Dermis blood vessel endothelial cell (primary cell): ENCODE measurements at regions not wholly inside any gene's neighbourhood (a gene's known extent, or its start where the extent isn't known, plus 50 kb on each side); places are given as distances from the start of the nearest gene placed in this dataset.

Source experiments
- DNase-seq: peaks from one replicate; pipeline ENCODE4 v3.0.0; 2010

DNA sequence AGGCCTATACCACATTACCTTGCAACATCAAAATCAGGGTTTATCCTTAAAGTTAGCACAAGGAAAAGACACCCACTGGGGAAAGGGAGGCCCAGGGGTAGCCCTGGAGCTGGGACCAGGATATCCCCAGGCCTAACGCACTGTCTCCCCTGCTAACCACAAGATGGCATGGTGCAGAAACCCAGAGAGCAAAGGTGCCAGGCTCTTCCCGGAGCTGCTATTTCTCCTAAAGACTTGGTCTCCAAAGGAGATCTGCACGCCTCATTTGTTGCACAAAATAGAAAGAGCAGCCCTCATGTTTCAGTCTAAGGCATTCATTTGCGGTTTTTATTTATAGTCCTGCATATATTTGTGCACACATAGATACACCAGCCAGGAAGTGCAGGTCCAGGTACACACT, 408.6 kb downstream of the SOX9 start:
- DNase-seq: no peak

DNA sequence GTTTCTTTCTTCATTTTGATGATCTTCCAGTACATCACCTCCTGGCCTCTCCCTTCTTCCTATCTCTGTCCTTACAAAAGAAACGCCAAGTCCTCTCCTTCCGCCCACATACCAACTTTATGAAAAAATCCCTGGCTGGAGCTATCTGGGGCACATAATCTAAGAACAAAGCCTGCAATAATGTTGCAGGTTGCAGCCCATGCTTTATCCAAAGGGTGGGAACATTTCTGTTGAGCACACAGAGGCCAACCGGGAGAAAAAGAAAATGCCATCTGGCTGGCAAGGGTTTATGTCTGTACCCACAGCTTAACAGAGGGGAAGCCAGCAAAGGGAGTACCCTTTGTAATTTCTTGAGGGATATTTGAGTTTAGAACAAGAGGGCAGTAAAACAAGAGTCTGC, 409.6 kb downstream of the SOX9 start:
- DNase-seq: no peak

DNA sequence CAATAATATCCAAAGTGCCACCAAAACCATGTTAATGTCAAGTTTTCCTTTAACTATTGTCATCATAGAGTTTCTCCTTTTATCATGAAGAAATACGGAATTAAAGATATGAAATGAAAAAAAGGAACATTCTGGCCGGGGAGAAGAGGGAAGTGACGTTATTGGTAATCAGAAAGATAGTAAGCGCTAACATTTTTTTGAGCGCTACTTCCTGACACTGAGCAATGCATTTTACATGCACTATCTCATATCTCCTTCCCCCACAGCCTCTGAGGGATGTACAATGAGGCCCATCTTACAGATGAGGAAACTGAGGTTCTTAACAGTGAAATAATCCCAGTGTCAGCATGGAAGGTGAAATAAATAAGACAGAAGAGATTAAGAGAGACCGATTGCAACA, 410.9 kb downstream of the SOX9 start:
- no peak for DNase-seq

DNA sequence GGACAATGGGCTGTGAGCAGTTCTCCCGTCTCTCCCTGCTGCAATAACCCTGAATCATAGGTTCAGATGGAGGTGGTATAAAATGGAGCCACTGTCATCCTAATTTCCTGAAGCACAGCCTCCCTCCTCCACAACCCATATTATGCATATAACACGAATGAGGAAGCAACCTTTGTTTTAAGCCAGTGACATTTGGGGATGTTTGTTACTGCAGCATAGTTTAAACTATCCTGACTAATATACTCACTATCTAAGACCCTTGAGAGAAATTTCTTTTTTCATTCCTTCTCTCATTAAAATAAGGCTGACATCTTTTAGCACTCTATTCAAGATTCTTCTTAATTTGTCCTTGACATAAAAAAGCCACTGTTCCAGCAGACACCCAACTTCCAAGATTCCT, 413.4 kb downstream of the SOX9 start:
- no peak for DNase-seq

DNA sequence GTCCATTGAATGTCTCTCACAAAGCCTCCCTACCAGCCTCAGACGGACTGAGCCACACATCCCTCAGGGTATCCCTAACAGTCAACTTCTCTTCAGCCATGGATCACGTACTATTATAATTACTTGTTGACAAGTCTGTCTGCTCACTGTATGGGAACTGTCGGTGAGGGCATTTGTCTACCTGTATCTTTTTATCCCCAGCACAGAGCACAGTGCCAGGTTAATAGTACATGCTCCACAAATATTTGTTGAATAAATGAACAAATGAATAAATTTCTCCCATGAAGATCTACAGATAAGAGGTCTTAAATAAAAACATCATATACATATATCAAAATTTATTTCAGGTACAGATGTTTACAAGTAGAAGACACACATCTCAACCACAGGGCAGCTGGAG, 414.0 kb downstream of the SOX9 start:
- DNase-seq: no peak

DNA sequence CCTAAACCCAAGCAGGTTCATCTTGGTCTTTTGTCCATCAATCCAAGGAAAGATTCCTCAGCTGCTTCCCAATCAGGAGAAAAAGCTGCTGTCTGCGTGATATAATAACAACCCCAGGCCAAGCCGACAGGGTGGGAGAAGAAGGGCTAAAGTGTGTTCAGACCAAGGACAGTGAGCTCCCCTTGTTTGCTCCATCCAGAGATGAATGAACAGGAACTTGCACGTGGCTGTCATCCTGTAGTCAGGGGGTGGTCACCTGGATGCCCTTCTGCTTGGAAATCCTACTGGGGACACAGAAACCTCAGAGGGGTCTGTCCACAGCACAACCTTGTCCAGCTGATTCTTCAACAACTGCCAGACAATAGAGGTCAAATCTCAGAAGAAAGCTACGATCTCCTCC, 414.5 kb downstream of the SOX9 start:
- DNase-seq: no peak

DNA sequence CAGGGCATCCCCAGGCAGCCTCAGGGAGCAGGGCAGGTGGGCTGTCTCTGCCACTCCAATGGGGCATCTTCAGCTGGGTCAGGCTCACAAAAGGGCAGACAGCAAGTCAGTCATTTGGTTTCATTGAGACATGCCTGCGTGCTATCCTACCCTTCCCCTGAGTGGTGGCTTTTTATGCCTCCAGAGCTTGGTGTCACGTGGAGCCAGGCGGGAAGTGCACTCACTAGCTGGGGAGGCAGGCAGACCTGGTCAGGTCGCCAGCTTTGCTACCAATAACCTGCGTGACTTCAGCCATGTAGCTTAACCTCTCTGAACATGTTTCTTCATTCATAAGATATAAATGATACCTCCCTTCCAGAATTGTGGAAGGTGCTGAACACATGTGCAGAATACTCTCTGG, 415.0 kb downstream of the SOX9 start:
- no peak for DNase-seq

DNA sequence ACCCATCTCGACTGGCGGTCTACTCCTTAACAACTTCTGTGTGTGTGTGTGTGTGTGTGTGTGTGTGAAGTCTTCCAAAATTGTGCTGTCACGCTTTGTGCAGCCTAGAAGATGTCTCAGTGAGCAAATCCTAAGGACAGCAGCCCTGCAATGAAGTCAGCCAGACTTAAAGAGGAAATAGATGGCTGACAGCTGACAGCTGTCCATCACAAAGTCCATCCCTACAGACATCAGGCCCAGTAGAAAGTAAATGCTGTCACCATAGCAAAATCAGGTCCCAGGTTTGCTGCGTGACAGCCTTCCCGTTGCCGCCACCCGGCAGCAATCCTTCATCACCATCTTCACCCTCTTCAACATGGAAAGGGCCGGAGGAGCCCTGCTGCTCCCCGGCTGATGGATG, 416.0 kb downstream of the SOX9 start:
- no peak for DNase-seq

DNA sequence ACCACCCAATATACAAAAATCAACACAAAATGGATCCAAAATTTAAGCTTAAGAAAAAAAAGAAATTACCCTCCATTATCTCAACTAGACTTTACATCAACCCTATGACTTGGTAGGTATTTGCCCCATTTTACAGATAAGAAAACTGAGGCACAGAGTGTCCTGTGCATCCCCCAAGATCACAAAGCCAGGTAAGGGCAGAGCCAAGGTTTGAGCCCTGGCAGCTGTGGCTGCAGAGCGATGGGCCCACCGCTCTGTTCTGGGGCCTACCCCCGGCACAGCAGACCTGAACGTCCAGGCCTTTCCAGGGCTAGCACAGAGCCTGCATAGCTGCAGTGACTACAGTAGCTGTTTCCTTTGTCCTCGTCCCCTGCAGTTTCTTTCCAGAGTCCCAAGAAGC, 417.6 kb downstream of the SOX9 start:
- no peak for DNase-seq

DNA sequence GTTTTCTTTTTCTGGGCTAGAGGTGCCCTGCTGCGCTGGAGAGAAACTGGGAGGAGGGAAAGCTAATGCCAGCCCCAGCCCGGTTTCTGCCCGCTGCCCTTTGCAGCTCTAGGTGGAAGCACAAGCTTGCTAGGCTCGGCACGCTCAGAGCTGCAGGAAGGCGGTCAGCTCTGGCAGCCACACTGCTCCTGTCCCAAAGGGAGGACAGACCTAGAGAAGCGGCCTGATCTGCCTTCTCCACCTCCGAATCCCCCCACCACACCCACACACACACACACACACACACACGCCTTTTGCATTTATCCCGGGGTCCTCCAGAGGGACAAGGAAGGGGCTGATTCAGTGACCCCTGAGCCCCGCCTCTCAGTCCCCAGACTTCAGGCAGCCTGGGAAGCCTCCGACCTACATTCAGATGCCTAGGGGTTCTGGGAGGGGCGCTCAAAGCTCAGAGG, 418.1 kb downstream of the SOX9 start:
- DNase-seq: no peak

DNA sequence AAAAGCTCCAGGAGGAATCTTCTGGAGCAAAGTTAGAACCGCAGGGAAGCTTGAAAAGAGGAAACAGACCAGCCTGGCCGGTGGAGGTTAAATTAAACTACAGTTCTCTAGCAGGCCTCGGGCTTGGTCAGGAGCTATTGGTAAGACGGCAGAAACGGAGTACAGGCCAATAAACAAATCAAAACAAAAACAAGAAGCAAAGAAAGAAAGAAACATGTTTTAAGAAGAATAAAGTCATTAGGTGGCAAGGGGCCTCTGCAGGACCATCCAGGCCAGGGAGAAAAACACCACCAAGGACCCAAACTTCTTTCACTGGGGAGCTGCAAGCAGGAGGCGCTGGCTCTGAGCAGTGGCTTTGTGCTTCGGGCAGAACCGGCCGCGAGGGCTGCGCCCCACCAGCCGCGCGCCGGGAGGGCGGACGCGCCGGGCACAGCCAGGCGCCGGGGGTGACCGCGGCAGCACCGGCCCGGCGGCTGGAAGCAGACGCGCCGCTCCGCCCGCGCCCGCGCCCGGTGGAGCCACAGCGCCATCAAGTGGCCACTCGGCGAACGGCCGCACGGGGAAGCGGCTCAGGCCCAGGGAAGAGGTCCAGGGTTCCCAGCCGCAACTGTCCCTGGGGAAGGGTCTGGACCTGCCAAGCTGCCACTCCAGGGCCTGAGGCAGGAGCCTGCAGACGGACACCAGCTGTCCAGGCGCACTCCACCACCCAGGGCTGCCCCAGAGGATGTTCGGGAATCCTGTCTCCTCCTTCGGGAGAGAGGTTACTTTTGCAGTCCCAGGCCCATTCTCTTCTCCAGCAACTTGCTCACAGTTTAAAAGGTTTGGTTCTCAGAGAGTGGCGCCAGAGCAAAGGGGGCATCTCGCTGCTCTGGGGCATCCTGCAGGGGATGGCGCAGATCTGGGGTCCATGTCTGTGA, 419.4 kb downstream of the SOX9 start:
- peak; percentile 67 for DNase-seq

DNA sequence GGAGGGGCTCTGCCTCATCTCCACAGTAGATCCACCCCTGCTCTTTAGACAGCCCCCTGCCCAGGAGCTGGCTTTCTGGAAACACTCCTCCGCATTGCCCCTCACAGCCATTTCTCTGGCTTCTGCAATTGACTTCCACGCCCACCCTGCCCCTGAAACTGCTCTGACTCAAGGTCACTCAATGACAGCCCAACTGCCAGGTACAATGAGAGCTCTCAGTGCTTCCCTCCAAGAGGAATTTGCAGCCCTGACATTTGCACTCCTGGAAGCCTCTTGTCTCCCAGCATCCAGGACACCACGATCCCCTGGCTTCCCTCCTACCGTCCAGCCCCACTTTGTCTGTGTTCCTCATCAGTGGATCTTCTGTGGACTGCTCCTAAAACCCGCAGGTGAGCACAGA, 421.5 kb downstream of the SOX9 start:
- DNase-seq: no peak

DNA sequence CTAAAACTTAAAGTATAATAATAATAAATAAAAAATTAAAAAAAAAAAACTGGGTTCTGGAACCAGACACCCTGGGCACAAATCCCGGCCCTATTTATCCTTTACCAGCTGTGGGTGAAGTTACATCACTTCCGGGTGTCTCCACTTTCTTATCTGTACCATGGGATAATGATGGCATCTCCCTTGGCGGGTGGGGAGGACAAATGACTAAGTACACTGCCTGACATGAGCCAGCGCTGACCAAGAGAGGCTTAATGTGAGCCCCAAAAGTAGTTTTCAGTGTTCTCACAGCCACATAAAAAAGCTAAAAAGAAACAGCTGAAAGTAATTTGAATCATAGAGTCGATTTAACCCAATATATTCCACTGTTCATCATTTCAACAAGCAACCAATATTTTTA, 424.9 kb downstream of the SOX9 start:
- no peak for DNase-seq

DNA sequence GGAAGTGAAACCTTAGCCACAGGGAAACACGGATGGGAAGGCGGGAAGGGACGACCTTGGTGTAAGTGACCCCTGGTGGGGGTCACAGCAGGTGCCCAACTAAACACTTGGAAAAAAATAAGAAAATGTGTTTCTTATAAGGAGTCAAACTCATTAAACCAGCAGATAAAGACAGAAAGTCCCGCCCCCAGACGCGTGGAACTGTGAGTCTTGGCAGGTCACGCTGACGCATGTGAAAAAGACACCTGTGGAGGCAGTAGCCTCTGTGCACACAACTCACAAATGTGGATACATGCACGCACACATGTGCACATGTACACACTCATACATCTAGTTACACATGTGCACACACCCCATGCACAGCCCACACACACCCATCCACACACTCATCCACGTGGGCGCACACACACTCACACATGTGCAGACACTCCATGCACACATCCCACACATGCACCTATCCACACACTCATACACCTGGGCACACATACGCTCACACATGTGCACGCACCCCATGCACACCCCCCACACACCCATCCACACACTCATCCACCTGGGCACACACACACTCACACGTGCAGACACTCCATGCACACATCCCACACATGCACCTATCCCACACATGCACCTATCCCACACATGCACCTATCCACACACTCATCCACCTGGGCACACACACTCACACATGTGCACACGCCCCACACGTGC, 432.4 kb downstream of the SOX9 start:
- no peak for DNase-seq

DNA sequence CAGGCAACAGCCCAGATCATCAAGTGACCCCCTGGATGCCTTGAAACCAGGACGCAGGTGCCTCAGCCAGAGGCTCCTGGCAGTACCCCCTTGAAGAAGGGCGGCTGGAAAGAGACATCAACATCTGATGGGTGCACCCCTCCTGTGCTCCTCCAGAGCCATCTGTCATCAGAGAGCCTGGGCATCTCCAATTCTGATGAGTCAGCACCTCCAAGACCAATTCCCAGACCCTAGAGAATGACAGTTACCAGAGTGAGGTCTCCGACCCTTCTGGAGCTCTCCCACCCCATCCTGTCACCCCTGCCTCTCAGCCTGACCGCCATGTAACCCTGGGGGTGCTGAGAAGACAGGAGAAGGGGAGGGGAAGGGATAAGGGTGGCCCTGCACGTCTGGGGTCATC, 433.7 kb downstream of the SOX9 start:
- DNase-seq: no peak

DNA sequence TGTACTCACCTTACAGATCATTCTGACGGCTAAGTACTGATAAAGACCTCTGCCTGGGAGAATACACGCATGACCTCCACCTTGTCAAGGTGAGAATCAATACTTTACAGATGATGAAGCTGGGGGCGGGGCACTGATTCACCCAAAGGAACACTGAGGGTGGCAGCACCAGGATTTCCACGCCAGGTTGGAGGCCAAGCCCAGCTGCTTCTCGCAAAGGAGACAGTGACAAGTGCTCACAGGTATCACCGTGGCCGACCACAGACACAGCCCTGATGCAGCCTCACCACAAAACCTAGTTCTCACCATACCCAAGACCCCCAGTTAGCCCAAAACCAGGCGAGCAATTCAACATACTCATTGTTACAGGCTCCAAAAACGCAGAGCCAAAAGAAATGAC, 434.2 kb downstream of the SOX9 start:
- DNase-seq: no peak

DNA sequence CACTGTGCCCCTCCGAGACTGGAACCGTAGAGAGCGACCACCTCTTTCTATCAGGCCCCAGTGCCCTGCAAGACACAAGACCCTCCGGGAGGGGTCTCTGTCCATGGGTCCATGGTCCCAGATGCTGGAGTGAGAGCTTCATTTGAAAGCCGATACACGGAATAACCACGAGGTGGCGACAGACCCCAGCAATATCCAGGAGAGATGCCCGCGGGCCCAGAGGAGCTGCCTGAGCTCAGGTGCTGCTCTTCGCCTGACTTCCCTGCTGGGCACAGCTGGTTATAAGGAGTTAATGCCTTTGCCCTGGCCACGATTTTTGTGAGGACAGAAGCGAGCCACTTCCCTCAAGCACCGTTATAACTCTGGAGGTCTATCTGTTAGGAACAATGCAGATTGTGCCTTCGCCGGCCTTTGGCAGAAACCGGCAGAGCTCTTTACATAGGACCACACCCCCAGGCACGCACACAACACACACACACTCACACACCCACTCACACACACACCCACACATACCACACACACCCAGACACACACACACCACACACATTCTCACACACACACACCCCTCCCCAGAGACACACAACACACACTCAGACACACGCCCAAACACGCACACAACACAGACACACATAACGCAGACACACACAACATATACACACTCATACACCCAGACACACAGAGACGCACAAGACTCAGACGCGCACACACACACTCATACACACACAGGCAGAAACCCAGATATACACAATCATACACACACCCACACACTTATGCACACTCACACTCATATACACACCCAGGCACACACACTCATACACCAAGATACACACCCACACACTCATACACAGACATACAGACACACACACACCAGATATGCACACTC, 436.4 kb downstream of the SOX9 start:
- peak; percentile 67 for DNase-seq

DNA sequence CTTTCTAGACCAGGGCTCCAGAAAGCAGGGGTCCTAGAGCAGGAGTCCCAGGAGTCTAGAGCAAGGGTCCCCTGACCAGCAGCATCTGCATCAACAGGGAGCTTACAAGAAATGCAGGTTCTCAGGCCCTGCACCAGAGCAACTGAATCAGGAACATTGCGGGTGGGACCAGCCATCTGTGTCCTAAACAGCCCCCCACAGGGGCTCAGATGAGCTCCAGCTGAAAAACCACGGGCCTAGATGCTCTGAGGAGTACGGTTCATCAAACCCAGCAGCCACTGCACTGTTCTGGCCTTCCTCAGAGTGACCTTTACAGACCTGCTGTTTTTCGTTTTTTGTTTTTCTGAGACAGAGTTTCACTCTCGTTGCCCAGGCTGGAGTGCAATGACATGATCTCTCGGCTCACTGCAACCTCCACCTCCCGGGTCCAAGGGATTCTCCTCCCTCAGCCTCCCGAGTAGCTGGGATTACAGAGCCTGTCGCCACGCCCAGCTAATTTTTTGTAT, 438.2 kb downstream of the SOX9 start:
- DNase-seq: no peak

DNA sequence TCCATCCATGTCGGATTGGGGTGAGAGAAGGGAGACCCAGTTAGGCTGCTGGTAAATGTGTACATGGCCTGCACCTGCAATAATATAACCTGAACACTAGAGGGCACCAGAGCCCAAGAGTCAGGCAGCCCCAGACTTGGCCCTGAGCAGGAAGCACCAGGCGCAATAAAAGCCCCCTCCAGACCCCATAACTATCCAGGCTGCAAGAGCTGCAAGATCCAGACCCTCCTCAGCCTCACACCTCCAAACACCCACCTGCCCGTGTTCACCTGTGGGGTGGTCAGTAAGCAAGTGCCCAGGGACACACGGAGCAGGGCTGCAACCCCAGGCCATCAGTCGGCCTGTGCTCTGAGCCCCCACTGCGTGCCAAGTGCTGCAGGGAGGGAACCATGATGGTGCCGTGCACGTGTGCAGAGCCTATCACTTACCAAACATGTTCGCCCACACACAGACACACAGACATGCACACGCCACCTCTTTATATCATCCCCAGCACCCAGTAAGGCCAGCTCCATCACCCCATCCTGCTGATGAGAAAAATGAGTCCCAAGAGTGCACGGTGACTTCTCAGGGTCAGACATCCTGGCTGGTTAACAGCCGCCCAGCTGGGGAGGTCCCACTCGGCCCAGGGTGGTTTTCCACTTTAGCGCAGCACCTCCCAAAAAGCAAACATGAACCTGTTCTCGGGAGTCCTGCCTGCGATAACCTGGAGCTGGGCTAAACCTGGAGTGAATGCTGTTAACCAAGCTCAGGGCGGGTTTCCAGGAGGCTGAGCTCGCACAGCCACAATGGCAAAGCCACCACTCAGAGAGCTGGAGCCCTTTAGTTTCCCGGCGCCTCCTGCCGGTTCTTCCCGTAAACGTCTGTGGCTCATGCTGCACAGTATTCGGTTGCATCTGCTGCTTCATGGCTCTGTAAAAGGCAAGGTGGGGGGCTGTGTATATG, 439.8 kb downstream of the SOX9 start:
- DNase-seq: peak; percentile 61

DNA sequence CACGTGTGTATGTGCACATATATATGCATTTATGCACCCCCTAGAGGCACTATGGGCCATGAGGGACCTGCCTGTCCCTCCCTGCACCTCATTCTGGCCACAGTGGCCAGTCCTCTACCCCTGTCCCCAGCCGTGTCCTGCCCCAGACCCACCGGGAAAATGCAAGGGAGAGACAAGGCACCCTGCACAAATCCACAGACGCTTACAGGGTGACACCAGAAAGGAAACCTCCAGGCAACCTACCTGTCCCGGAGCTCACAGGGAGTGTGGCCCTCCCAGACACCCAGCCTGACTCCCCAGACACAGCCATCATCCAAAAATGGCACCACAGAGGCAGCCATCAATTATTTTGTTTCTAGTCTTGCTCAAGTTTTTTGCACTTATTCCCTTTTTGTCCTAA, 440.4 kb downstream of the SOX9 start:
- no peak for DNase-seq

DNA sequence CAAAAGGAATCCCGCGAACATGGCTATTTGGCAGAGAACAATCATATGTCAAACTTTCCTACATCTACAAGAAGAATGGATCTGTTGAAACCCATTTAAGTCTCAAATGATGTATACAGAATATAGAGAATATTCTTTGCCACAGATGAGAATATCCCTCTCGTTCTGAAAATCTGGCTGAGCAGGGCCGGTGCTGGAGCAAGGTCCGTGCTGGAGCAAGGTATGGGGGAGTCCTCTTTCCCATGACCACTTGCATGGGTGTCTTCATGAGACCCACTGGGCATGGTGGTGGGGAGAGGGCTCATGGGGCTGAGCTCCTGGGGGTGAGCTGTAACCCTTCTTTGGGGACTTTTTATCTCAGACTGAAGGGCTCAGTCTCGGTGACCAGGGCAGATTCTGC, 440.9 kb downstream of the SOX9 start:
- DNase-seq: no peak
